Nephron progenitor cell (in vitro differentiated cells): ENCODE measurements at regions not wholly inside any gene's neighbourhood (a gene's known extent, or its start where the extent isn't known, plus 50 kb on each side); places are given as distances from the start of the nearest gene placed in this dataset.

Source experiments
- DNase-seq: peaks from one replicate; pipeline ENCODE4 v3.0.0; 2021
- H3K27ac Mint-ChIP-seq: 2 replicates; pipeline ENCODE4 v1.8.0; 2021; ENCODE audit warnings: mild to moderate bottlenecking, moderate library complexity, mixed read lengths
- H3K27me3 Mint-ChIP-seq: 2 replicates; pipeline ENCODE4 v1.8.0; 2021; ENCODE audit warnings: mild to moderate bottlenecking, low read depth, mixed read lengths; ENCODE audit not compliant: poor library complexity
- H3K36me3 Mint-ChIP-seq: 2 replicates; pipeline ENCODE4 v1.8.0; 2021; ENCODE audit warnings: low read depth, mixed read lengths
- H3K4me1 Mint-ChIP-seq: 2 replicates; pipeline ENCODE4 v1.8.0; 2021; ENCODE audit warnings: mixed read lengths
- H3K4me3 Mint-ChIP-seq: 2 replicates; pipeline ENCODE4 v1.8.0; 2021; ENCODE audit warnings: mild to moderate bottlenecking, moderate library complexity, mixed read lengths
- H3K9me3 Mint-ChIP-seq: 2 replicates; pipeline ENCODE4 v1.8.0; 2021; ENCODE audit warnings: mild to moderate bottlenecking, moderate library complexity, mixed read lengths
- CTCF ChIP-seq: fragments of 200-600 bp; sonication (generic); IDR thresholded peaks from 2 replicates; pipeline ENCODE4 v1.5.0; 2021; ENCODE audit warnings: antibody characterized with exemption

GRCh38 chr6:44674226-44675155, 287.0 kb downstream of the CDC5L start:
- H3K9me3 Mint-ChIP-seq = no peaks in the 10 kb centered on the region
- peaks cover 7% of the 10 kb centered on the region for H3K4me1 Mint-ChIP-seq
- no peaks in the 10 kb centered on the region for H3K36me3 Mint-ChIP-seq
- DNase-seq = no peak
- H3K27me3 Mint-ChIP-seq = peaks cover 17% of the 10 kb centered on the region
- no peak overlapping the region for H3K27ac Mint-ChIP-seq
- no peak for TF ChIP-seq CTCF
- H3K4me3 Mint-ChIP-seq = no peak overlapping the region

GRCh38 chr6:44675449-44675848, 287.9 kb downstream of the CDC5L start:
- H3K27me3 Mint-ChIP-seq = peaks cover 13% of the 10 kb centered on the region

GRCh38 chr6:44676246-44676790, 288.8 kb downstream of the CDC5L start:
- H3K4me1 Mint-ChIP-seq = peaks cover 25% of the 10 kb centered on the region
- H3K27me3 Mint-ChIP-seq = peaks cover 12% of the 10 kb centered on the region
- no peak for TF ChIP-seq CTCF
- no peak overlapping the region for H3K27ac Mint-ChIP-seq
- no peak overlapping the region for H3K4me3 Mint-ChIP-seq
- no peaks in the 10 kb centered on the region for H3K9me3 Mint-ChIP-seq
- no peak for DNase-seq
- H3K36me3 Mint-ChIP-seq = no peaks in the 10 kb centered on the region

More at GRCh38 chr6:44675449-44675848, 287.9 kb downstream of the CDC5L start:
- no peak for TF ChIP-seq CTCF
- H3K9me3 Mint-ChIP-seq = no peaks in the 10 kb centered on the region
- H3K27ac Mint-ChIP-seq = no peak overlapping the region
- DNase-seq = no peak
- no peak overlapping the region for H3K4me3 Mint-ChIP-seq
- H3K36me3 Mint-ChIP-seq = no peaks in the 10 kb centered on the region
- peaks cover 16% of the 10 kb centered on the region for H3K4me1 Mint-ChIP-seq

GRCh38 chr6:44676826-44677433, 289.4 kb downstream of the CDC5L start:
- no peak for DNase-seq
- no peak for TF ChIP-seq CTCF
- peaks cover 12% of the 10 kb centered on the region for H3K27me3 Mint-ChIP-seq
- H3K27ac Mint-ChIP-seq = no peak overlapping the region
- H3K4me1 Mint-ChIP-seq = peaks cover 29% of the 10 kb centered on the region
- no peaks in the 10 kb centered on the region for H3K9me3 Mint-ChIP-seq
- no peak overlapping the region for H3K4me3 Mint-ChIP-seq
- no peaks in the 10 kb centered on the region for H3K36me3 Mint-ChIP-seq

GRCh38 chr6:44678252-44678935, 290.9 kb downstream of the CDC5L start:
- no peak overlapping the region for H3K4me3 Mint-ChIP-seq
- H3K27ac Mint-ChIP-seq = no peak overlapping the region
- DNase-seq = no peak
- no peaks in the 10 kb centered on the region for H3K36me3 Mint-ChIP-seq
- H3K9me3 Mint-ChIP-seq = no peaks in the 10 kb centered on the region
- no peak for TF ChIP-seq CTCF
- H3K4me1 Mint-ChIP-seq = peaks cover 26% of the 10 kb centered on the region
- peaks cover 8% of the 10 kb centered on the region for H3K27me3 Mint-ChIP-seq
